AG09319 (cell line): ENCODE measurements at regions not wholly inside any gene's neighbourhood (a gene's known extent, or its start where the extent isn't known, plus 50 kb on each side); places are given as distances from the start of the nearest gene placed in this dataset.

Experiments used
- DNase-seq: peaks from one replicate; pipeline ENCODE4 v3.0.0-alpha.2; 2010; ENCODE audit warnings: low read depth; ENCODE audit errors: extremely low read depth
- TF ChIP-seq, protein P1 (sequence below): IDR thresholded peaks from 2 replicates; pipeline ENCODE4 v1.5.1; 2011; ENCODE audit warnings: low read depth, mild to moderate bottlenecking, inconsistent platforms, low read length, moderate library complexity

DNA sequence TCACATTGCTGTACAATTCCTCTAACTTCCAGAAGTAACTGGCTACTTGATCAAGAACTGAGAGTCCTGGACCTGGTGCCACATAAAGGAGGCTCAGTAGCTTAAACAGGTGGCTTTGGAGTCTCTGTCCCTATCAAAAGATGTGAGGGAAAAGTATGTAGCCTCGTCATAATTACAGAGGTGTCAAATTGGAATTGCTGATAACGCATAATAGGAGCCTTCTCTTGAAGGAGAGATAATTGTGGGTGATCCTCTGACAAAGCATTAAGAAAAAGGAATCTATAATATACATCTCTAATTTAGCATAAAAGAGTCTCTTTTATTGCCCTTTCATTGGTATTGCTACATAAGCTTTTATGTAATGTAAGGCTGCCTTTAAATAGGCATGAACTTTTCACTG lies 1246.4 kb upstream of the CDH9 start:
- TF ChIP-seq, protein P1, sequence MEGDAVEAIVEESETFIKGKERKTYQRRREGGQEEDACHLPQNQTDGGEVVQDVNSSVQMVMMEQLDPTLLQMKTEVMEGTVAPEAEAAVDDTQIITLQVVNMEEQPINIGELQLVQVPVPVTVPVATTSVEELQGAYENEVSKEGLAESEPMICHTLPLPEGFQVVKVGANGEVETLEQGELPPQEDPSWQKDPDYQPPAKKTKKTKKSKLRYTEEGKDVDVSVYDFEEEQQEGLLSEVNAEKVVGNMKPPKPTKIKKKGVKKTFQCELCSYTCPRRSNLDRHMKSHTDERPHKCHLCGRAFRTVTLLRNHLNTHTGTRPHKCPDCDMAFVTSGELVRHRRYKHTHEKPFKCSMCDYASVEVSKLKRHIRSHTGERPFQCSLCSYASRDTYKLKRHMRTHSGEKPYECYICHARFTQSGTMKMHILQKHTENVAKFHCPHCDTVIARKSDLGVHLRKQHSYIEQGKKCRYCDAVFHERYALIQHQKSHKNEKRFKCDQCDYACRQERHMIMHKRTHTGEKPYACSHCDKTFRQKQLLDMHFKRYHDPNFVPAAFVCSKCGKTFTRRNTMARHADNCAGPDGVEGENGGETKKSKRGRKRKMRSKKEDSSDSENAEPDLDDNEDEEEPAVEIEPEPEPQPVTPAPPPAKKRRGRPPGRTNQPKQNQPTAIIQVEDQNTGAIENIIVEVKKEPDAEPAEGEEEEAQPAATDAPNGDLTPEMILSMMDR, result no peak
- no peak for DNase-seq

DNA sequence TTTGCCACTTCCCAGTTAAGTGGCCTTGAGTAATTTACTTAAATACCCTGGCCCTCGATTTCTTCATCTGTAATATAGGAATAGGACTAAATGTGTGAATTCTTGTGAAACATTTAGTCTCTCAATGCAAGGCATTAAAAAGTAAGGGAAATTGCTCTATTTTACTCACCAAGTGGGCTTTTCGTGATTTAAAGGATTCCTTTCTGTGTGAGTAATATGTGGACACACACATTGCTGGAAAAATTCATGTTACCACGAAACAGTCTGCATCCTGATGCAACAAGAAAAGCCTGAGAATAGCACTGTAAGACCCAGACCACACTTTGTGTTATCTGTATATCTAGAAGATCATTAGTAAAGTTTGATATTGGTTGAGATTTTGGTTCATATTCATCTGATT lies 1243.0 kb upstream of the CDH9 start:
- no peak for DNase-seq
- TF ChIP-seq, protein P1, result no peak

DNA sequence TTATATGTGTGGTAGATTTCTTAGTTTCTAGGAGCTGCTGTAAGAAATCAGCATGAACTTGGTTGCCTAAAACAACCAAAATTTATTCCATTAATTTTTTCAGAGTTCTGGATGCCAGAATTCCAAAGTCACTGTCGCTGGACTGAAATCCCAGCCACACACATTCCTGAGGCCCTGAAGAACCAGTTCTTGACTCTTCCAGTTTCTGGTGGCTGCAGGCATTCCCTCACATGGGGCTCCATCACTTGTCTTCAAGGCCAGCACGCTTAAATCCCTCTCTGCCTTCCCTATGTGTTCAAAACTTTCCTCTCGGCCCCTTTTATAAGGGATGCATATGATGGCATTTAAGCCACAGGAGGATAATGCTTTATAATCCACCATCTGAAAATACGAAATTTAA lies 1237.5 kb upstream of the CDH9 start:
- DNase-seq, result no peak
- TF ChIP-seq, protein P1, result no peak

DNA sequence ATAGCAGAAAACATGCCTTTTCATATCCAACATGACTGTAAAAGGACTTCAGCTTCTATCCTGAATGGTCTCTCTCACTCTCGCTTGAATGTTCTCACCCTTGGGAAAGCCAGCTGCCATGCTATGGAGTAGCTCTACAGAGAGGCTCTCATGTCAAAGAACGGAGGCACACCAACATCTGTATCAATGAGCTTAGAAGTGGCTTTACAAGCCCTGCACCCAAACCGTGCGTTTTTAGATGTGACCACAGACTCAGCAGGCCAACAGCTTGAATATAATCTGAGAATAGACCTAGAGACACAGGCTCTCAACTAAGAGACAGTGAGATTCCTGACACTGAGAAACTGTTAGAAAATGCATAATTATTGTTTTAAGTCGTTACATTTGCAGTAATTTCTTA lies 1231.6 kb upstream of the CDH9 start:
- DNase-seq, result no peak
- TF ChIP-seq, protein P1, result no peak

DNA sequence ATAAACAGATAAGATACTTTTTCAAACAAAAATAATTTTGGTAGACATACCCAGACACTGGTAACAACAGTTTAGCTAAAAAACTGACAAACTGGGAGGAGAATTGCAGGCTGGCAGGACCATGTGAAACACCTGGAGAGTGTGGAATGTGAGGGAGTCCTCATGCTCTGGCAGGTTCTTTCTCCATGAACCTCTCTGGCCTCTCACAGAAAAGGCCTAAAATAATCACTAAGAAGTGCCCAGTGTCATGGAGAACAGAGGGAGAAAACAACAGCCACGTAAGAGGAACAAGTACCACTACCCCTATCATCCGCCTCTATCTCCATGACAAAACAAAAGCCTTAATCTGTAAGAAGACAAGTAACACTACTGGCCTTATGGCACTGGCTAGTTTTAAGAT lies 1227.5 kb upstream of the CDH9 start:
- TF ChIP-seq, protein P1, result no peak
- DNase-seq, result no peak

DNA sequence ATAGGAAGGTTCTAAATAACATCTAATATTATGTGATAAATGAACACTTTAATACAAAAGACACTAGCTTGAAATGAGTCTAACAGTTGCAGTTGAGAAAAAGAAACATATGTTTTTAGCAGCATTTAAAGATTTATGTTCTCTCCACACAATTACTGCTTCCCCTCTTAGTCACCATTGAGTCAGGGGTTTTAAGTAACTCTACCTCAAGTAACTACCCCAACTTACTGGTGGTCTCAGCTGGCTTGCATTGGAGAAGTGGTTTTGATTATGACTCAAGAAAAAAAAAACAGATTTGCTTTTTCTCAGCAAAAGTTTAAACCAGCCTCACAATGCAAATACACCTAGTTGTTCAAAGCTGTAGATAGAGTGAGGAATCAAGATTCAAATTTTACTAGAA lies 1216.5 kb upstream of the CDH9 start:
- TF ChIP-seq, protein P1, result no peak
- DNase-seq, result no peak

DNA sequence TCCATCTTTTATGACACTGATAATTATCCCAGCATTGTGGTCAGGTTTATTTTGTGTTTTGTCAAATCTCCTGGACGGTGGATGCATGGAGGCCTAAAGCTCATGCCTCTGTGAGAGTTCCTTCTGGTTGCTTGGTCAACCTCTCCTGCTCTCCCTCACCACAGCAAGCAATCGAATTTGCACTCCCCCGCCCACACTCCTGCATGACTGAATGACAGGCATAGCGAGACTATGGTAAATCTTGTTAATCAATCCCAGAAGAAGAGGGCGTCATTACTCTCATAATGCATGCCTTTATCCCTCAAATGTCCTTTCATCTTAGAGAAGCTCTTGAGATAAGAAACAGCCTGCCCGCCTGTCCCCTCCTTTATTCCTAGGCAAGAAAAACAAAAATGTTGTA lies 1215.0 kb upstream of the CDH9 start:
- DNase-seq, result no peak
- TF ChIP-seq, protein P1, result no peak
